ENCODE measurements at regions not wholly inside any gene's neighbourhood (a gene's known extent, or its start where the extent isn't known, plus 50 kb on each side); places are given as distances from the start of the nearest gene placed in this dataset.

DNA sequence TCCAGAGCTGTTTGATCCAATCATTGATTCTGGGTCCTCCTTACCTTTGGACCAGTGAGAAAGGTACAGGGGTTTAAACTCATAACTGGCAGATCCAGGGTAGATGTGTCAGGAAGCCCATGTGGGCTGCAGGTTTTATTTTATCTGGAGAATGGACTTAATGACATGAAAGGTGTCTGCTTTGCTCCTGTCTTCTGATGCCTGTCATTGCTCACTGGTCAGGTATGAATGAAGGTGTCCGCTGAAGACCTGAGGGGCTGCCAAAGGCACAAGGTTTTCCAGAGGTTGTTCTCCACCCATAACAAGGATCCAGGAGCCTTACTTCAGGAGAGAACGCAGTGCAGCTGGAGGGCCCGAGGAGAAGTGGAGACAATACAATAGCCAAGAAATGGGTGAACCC lies 74.2 kb downstream of the CHRNA1 start:
- TF ChIP-seq CTCF (conservative IDR thresholded peaks at IDR 0.05; ENCODE audit: low read depth, low read length): no peak
- no peak for DNase-seq (ENCODE audit: low read depth)
- H3K4me3 ChIP-seq (ENCODE audit: low read depth, low read length): no peak overlapping the region

DNA sequence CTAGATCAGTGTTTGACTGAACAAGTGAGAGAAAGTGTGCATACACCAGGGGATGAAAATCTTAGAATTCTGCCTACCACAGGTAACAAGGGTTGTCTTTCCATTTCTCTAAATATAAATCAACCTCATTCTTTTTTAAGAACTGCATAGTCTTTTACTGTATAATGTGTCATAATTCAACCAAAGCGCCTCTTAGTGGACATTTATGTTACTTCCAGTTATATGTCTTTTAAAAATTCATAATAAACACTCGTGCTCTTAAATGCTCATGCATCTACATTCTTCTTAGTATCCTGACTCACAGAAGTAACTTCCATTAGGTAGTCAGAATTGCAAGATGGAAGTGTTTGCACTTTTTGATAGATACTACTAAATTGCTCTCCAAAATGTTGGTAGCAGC lies 76.2 kb downstream of the CHRNA1 start:
- peak; percentile 74 for DNase-seq (ENCODE audit: low read depth)

DNA sequence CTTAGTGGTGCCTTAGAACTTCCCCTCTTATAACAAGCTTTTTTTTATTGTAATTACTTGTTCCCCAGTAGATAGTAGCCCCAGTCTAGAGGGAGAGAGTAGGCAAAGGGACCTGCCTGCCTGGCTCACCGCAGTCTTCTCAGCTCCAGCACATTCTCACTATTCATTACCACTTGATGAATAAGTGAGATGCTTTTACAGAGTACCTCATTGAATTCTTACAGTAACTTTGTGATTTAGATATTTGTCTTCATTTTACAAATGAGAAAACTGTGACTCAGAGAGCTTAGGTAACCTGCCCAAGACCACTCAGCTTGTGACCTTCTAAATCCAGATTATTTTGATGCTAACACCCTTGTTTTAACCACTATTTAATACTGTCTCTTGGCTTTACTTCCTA lies 77.8 kb downstream of the CHRNA1 start:
- no peak for TF ChIP-seq CTCF (conservative IDR thresholded peaks at IDR 0.05; ENCODE audit: low read depth, low read length)
- no peak for DNase-seq (ENCODE audit: low read depth)

More for the DNA sequence above, 76.2 kb downstream of the CHRNA1 start:
- no peak overlapping the region for H3K4me3 ChIP-seq (ENCODE audit: low read depth, low read length)
- peak; percentile 39 for TF ChIP-seq CTCF (conservative IDR thresholded peaks at IDR 0.05; ENCODE audit: low read depth, low read length)

DNA sequence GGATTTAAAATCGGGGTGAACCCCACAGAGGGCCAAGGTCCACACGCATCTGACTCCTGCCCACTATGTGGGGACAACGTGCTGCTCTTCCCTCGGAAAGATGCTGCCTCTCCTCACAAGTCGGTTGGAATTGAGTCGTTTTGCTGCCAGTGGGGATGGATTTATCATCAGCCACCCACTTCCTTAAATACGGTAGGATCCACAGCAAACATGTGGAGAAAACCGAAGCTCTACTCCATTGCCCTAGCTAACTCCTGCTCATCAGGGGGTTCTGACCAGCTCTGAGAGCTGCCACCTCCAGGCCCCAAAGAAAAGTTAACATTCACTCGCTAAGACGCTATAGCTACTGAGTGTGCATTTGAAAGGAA lies 80.9 kb downstream of the CHRNA1 start:
- TF ChIP-seq CTCF (conservative IDR thresholded peaks at IDR 0.05; ENCODE audit: low read depth, low read length): peak; percentile 55
- DNase-seq (ENCODE audit: low read depth): peak; percentile 79
- peak overlapping the region; percentile 89 for H3K4me3 ChIP-seq (ENCODE audit: low read depth, low read length)

More for the DNA sequence above, 77.8 kb downstream of the CHRNA1 start:
- H3K4me3 ChIP-seq (ENCODE audit: low read depth, low read length): no peak overlapping the region

GRCh38 chr2:174682578-174683391 lies 81.5 kb downstream of the CHRNA1 start:
- no peak for TF ChIP-seq CTCF (conservative IDR thresholded peaks at IDR 0.05; ENCODE audit: low read depth, low read length)
- peak overlapping the region; percentile 89 for H3K4me3 ChIP-seq (ENCODE audit: low read depth, low read length)
- peak; percentile 53 for DNase-seq (ENCODE audit: low read depth)

- no peak for DNase-seq (ENCODE audit: low read depth)
- TF ChIP-seq CTCF (conservative IDR thresholded peaks at IDR 0.05; ENCODE audit: low read depth, low read length): no peak
- H3K4me3 ChIP-seq (ENCODE audit: low read depth, low read length): peak overlapping the region; percentile 89
Measured at GRCh38 chr2:174682007-174682577, 82.2 kb downstream of the CHRNA1 start.
